ENCODE measurements at regions not wholly inside any gene's neighbourhood (a gene's known extent, or its start where the extent isn't known, plus 50 kb on each side); places are given as distances from the start of the nearest gene placed in this dataset.

- TF ChIP-seq EP300 (IDR thresholded peaks at IDR 0.05) (no peak), POLR2A (IDR thresholded peaks at IDR 0.05) (no peak)
- TF ChIP-seq, protein P1, sequence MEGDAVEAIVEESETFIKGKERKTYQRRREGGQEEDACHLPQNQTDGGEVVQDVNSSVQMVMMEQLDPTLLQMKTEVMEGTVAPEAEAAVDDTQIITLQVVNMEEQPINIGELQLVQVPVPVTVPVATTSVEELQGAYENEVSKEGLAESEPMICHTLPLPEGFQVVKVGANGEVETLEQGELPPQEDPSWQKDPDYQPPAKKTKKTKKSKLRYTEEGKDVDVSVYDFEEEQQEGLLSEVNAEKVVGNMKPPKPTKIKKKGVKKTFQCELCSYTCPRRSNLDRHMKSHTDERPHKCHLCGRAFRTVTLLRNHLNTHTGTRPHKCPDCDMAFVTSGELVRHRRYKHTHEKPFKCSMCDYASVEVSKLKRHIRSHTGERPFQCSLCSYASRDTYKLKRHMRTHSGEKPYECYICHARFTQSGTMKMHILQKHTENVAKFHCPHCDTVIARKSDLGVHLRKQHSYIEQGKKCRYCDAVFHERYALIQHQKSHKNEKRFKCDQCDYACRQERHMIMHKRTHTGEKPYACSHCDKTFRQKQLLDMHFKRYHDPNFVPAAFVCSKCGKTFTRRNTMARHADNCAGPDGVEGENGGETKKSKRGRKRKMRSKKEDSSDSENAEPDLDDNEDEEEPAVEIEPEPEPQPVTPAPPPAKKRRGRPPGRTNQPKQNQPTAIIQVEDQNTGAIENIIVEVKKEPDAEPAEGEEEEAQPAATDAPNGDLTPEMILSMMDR (IDR thresholded peaks at IDR 0.05) = no peak
Observed at GRCh38 chr16:35596467-35596866, 2137.1 kb downstream of the TP53TG3F start.

Data from sigmoid colon (tissue), 4 donors.